Breast epithelium (tissue), 3 donors: ENCODE measurements at regions not wholly inside any gene's neighbourhood (a gene's known extent, or its start where the extent isn't known, plus 50 kb on each side); places are given as distances from the start of the nearest gene placed in this dataset.

Experiments used
- POLR2A ChIP-seq: fragments of 450-650 bp; IDR thresholded peaks from one replicate; pipeline ENCODE4 v1.6.1; 2016; ENCODE audit warnings: antibody characterized with exemption, mild to moderate bottlenecking, moderate library complexity
- POLR2AphosphoS5 ChIP-seq, 3 donors: sonication (generic); formaldehyde crosslinking; IDR thresholded peaks; one replicate each; pipeline ENCODE4 v1.6.1; 2017; ENCODE audit warnings: antibody characterized with exemption in 3 of 3
- TF ChIP-seq, protein P1 (sequence below), 3 donors: fragments of 450-650 bp; IDR thresholded peaks; one replicate each; pipeline ENCODE4 v1.5.1; 2016 to 2017; ENCODE audit warnings: antibody characterized with exemption in 3 of 3, mild to moderate bottlenecking in 3 of 3, moderate library complexity in 3 of 3

GRCh38 chrX:20545538-20545937 is 278.8 kb upstream of the RPS6KA3 start:
- TF ChIP-seq, protein P1, sequence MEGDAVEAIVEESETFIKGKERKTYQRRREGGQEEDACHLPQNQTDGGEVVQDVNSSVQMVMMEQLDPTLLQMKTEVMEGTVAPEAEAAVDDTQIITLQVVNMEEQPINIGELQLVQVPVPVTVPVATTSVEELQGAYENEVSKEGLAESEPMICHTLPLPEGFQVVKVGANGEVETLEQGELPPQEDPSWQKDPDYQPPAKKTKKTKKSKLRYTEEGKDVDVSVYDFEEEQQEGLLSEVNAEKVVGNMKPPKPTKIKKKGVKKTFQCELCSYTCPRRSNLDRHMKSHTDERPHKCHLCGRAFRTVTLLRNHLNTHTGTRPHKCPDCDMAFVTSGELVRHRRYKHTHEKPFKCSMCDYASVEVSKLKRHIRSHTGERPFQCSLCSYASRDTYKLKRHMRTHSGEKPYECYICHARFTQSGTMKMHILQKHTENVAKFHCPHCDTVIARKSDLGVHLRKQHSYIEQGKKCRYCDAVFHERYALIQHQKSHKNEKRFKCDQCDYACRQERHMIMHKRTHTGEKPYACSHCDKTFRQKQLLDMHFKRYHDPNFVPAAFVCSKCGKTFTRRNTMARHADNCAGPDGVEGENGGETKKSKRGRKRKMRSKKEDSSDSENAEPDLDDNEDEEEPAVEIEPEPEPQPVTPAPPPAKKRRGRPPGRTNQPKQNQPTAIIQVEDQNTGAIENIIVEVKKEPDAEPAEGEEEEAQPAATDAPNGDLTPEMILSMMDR (IDR thresholded peaks at IDR 0.05) = no peak
- no peak for TF ChIP-seq POLR2A
- TF ChIP-seq POLR2AphosphoS5 (IDR thresholded peaks at IDR 0.05) = no peak
